ENCODE measurements at regions not wholly inside any gene's neighbourhood (a gene's known extent, or its start where the extent isn't known, plus 50 kb on each side); places are given as distances from the start of the nearest gene placed in this dataset.

DNA sequence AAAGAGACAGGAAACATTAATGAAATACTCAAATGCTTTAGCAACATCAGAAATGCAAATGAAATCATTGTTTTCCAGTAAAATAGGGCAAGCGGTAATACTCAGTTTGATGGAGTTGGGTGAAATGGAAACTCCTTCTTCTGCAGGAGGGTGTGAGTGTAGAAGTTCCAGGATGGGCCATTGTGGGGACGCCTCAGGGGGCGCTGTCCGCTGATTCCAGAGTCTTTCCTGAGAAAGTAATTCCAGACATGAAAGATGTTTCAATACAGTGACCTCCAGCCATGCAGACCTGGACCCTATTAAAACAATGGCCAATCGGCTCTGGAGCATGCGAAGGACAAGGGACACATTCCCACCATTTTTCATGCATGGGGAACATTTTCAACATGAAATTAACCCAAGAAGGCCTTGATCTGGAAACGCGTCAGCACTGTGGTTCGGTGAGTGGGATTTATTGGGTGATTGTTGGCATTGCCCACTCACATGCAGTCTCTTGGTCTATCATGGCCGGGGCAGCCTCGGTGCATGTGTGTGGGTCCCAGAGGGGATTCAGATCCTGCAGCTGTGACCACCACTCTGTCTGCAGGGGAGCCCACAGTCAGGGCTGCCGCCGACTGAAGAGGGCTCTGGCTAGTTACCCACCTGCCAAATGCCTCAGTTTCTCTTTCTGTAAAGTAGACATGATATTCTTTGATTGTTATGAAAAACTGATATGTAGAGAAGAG lies 132.6 kb upstream of the IRX4 start:
- DNase-seq, result no peak

- no peak for DNase-seq
Observed at GRCh38 chr5:2014058-2014610, 131.4 kb upstream of the IRX4 start.

- no peak for DNase-seq
Observed at GRCh38 chr5:2013301-2014057, 130.8 kb upstream of the IRX4 start.

GRCh38 chr5:2012885-2013284 lies 130.2 kb upstream of the IRX4 start:
- DNase-seq, result no peak

DNA sequence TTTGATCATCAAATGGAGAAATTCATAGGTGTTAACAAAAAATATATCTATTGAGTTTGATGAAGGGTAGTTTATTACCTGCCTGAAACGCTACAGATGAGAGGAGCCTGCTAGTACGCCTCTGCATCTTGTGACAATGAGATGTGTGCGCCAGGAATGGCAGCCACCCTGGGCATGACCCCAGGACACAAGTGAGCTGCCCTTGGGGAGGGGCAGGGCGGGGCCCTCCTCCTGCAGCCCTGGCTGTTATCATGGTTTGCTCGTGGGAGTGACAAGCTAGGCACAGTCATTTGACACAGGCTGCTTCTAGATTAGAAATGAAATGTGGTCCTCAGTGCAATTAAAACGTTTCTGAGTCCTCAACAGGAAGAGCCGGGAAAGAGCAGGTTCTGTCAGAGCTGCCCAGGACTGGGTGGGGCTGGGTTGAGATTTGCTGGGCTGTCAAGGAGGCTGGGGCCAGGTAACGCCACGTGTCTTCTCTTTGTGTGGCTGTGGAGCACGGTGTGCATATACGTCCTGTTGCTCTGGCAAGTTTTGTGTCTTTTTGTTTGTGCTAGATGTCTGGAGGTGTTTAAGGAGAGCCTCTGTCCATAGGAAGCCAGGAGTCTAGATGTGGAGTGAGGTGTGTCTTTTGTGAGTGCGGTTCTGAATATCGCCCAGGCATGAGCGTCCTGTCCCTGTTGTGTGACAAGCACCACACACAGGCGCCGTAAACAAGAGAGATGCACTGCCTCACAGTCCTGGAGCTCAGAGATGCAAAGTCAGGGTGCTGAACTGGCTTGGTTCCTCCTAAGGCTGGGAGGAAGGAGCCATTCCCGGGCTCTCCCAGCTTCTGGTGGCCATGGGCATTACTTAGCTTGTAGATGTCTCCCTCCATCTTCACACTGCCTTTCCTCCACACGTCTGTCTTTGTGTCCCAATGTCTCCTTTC lies 129.0 kb upstream of the IRX4 start:
- DNase-seq, result no peak

GRCh38 chr5:2010940-2011339 lies 128.2 kb upstream of the IRX4 start:
- DNase-seq, result no peak

- no peak for DNase-seq
Observed at GRCh38 chr5:2009986-2010914, 127.5 kb upstream of the IRX4 start.

GRCh38 chr5:2008851-2009629 lies 126.3 kb upstream of the IRX4 start:
- DNase-seq, result no peak

- no peak for DNase-seq
Observed at GRCh38 chr5:2007878-2008501, 125.3 kb upstream of the IRX4 start.

DNA sequence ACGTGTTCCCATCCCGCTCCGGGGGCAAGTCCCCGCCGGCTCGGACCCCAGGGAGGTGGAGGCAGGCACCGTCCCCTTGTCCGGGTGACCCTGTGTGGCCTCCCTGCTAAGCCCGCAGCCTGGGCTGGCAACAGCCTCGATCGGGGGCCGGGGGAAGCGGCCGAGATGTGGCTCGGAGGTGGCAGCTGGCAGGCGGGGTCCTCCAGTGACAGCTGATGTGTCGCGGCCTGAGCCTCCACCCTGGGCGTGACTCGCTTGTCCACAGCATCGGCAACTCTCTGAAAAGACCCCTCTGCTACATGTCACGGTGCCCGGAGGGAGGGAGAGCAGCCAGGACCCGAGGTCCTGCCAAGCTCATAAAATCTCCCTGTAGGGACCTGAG lies 124.8 kb upstream of the IRX4 start:
- DNase-seq, result no peak

DNA sequence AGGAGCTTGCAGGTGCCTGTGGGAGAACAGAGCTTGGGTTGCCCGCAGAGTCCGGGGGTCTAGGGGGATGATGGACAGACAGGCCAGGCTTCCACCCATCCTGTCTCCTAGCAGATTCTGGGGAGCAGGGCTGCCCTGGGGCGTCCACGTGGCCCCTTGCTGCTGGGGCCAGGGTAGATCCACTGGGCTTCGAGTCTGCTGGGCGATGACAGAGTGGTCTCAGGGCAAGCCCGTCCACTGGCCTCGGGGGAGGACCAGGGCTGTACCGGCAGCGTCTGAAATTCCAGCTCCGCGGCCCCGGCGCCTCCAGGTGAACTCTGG lies 124.2 kb upstream of the IRX4 start:
- no peak for DNase-seq

- DNase-seq, result no peak
Observed at GRCh38 chr5:2006193-2006970, 123.7 kb upstream of the IRX4 start.

DNA sequence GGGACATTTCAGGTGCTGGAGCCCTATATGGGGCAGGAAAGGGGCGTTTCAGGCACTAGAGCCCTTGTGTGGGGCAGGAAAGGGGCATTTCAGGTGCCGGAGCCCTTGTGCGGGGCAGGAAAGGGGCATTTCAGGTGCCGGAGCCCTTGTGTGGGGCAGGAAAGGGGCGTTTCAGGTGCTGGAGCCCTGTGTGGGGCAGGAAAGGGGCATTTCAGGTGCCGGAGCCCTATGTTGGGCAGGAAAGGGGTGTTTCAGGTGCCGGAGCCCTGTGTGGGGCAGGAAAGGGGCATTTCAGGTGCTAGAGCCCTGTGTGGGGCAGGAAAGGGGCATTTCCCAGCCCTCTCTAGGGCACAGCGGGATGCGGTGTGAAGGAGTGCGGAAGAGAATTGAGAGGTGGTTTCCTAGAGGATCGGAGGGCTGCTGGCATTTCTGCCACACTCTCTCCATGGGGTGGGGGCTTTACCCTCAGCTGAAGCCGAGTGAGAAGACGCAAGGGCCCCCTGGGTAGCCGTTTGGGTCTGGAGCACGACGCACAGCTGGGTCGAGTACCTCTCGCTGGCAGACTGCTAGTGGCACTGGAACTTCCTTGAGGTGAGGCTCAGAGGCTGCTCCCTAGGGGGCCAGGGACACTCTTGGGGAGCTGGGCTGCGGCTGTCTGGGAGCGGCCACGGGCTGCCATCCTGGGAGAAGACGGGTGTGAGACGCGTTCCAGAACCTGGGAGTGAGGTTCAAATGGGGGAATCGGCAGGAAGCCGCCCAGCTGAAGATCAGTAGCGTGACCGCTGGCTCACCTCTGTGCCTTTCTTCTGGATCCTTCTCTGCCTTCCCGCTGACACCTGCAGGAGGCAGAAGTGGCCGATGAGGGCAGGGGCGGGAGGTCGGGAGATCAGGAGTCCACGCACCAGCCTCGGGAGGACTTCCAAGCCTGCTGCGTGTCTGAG lies 122.6 kb upstream of the IRX4 start:
- no peak for DNase-seq

DNA sequence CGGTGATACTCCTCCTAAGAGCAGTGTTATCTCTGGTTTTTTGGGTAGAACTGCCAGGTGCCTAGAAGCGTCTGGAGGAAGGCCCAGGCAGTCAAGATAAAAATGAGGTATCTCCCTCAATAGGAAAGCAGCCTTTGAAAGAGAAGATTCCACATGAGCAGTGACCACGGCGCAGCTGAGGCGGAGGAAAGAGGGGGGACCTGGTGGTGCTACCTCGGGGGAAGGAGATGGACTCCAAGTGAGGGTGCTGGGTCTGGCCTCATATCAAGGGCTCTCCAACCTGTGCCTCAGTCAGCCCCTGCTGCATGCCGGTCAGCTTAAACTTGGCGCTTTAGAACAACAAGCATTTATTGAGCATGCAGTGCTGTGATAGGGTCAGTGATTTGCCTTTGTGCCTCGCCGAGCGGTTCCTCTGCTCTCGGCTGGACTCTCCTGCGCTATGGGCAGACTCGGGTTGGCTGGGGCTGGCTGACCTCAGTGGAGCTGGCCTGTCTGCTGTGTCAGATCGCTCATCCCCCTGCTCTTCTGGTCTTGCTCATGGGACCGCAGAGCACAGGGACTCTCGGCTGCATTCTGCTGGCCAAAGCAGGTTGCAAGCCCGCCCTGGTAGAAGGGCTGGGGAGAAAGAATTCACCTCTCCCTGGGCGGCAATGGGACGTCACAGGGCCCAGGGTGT lies 121.1 kb upstream of the IRX4 start:
- no peak for DNase-seq

- DNase-seq, result no peak
Observed at GRCh38 chr5:2003206-2003605, 120.5 kb upstream of the IRX4 start.

GRCh38 chr5:2001300-2001699 lies 118.6 kb upstream of the IRX4 start:
- DNase-seq, result no peak

DNA sequence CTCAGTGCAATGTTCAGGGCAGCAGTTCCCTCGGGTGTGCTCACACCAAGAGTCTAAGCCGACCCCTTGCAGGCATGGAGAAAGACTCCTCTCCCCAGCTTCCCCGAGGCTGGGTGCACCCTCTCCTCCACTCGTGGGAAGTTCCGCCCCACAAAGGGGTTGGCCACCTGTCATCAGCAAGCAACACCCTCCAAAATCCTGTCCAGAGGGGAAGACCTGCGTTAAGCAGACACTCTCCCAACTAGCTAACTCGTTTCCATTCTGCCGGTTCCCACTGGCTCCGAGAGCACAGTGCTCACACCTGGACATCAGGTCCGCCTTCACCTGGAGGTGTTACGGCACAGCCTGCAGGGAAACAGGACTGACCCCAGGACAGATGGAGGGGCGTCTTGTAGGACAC lies 117.9 kb upstream of the IRX4 start:
- no peak for DNase-seq

GRCh38 chr5:1999794-2000193 lies 117.1 kb upstream of the IRX4 start:
- DNase-seq, result no peak
